ENCODE measurements at regions not wholly inside any gene's neighbourhood (a gene's known extent, or its start where the extent isn't known, plus 50 kb on each side); places are given as distances from the start of the nearest gene placed in this dataset.
"Not testable (repeated sequence)": the region's sequence is repeated elsewhere in the genome, so short reads cannot be mapped to it uniquely, and the experiment has no call there.

- DNase-seq = no peak
- no peaks in the 10 kb centered on the region for H3K36me3 Mint-ChIP-seq
- H3K27ac Mint-ChIP-seq = peak overlapping the region in 2 of 3 donors; percentile 46 to 75
- H3K27me3 ChIP-seq (ENCODE audit: control insufficient read depth, insufficient read depth, low read length) = no peaks in the 10 kb centered on the region
- H3K27me3 Mint-ChIP-seq = peaks cover 5% of the 10 kb centered on the region
- H3K9me3 ChIP-seq (ENCODE audit: control insufficient read depth in 2 of 2, low read length in 2 of 2) = no peaks in the 10 kb centered on the region
- no peak overlapping the region for H3K4me3 ChIP-seq (ENCODE audit: low read depth, low read length)
- no peak for ATAC-seq (ENCODE audit: low read depth in 2 of 2)
- peaks cover 6 to 31% (median 11%) of the 10 kb centered on the region in 4 donors for H3K4me1 Mint-ChIP-seq
- no peak overlapping the region for H3K27ac ChIP-seq (ENCODE audit: insufficient read depth, low read length, poor library complexity, severe bottlenecking)
- peaks cover 15% of the 10 kb centered on the region for H3K4me1 ChIP-seq (ENCODE audit: control insufficient read depth, insufficient read depth, low read length, poor library complexity, severe bottlenecking)
- H3K36me3 ChIP-seq (ENCODE audit: control insufficient read depth, insufficient read depth, low read length) = no peaks in the 10 kb centered on the region
- H3K4me3 Mint-ChIP-seq = no peak overlapping the region
- no peaks in the 10 kb centered on the region for H3K9me3 Mint-ChIP-seq
These were observed 80.8 kb downstream of the EOMES start for GRCh38 chr3:27641271-27641800.

- H3K27me3 Mint-ChIP-seq = peaks cover 5% of the 10 kb centered on the region
- peaks cover 6 to 31% (median 11%) of the 10 kb centered on the region in 4 donors for H3K4me1 Mint-ChIP-seq
- H3K27ac ChIP-seq (ENCODE audit: insufficient read depth, low read length, poor library complexity, severe bottlenecking) = peak overlapping the region; percentile 74
These were observed 82.9 kb downstream of the EOMES start for GRCh38 chr3:27639271-27639670.

GRCh38 chr3:27638594-27638993 is 83.5 kb downstream of the EOMES start:
- Histone ChIP-seq H3K4me1 (ENCODE audit: control insufficient read depth, insufficient read depth, low read length, poor library complexity, severe bottlenecking) (peaks cover 15% of the 10 kb centered on the region), H3K27ac (ENCODE audit: insufficient read depth, low read length, poor library complexity, severe bottlenecking) (peak overlapping the region; percentile 74), H3K27me3 (ENCODE audit: control insufficient read depth, insufficient read depth, low read length) (no peaks in the 10 kb centered on the region), H3K4me3 (ENCODE audit: low read depth, low read length) (no peak overlapping the region), H3K36me3 (ENCODE audit: control insufficient read depth, insufficient read depth, low read length) (no peaks in the 10 kb centered on the region), H3K9me3 (ENCODE audit: control insufficient read depth in 2 of 2, low read length in 2 of 2) (no peaks in the 10 kb centered on the region)
- DNase-seq = no peak
- ATAC-seq (ENCODE audit: low read depth in 2 of 2) = no peak
- Mint-ChIP-seq H3K36me3 (no peaks in the 10 kb centered on the region), H3K4me3 (no peak overlapping the region), H3K9me3 (no peaks in the 10 kb centered on the region), H3K27me3 (peaks cover 5% of the 10 kb centered on the region), H3K4me1 (peaks cover 9 to 34% (median 13%) of the 10 kb centered on the region in 4 donors), H3K27ac (no peak overlapping the region)

More at GRCh38 chr3:27639271-27639670, 82.9 kb downstream of the EOMES start:
- H3K27me3 ChIP-seq (ENCODE audit: control insufficient read depth, insufficient read depth, low read length) = no peaks in the 10 kb centered on the region
- no peaks in the 10 kb centered on the region for H3K9me3 ChIP-seq (ENCODE audit: control insufficient read depth in 2 of 2, low read length in 2 of 2)
- Mint-ChIP-seq H3K4me3 (peak overlapping the region; percentile 3 to 60 (median 50)), H3K36me3 (no peaks in the 10 kb centered on the region), H3K9me3 (no peaks in the 10 kb centered on the region), H3K27ac (peak overlapping the region; percentile 76 to 95 (median 91))
- H3K4me3 ChIP-seq (ENCODE audit: low read depth, low read length) = peak overlapping the region; percentile 70
- H3K4me1 ChIP-seq (ENCODE audit: control insufficient read depth, insufficient read depth, low read length, poor library complexity, severe bottlenecking) = peaks cover 15% of the 10 kb centered on the region
- DNase-seq = peak in 2 of 3 donors; percentile 60 to 83
- ATAC-seq (ENCODE audit: low read depth in 2 of 2) = peak; percentile 99
- H3K36me3 ChIP-seq (ENCODE audit: control insufficient read depth, insufficient read depth, low read length) = no peaks in the 10 kb centered on the region

DNA sequence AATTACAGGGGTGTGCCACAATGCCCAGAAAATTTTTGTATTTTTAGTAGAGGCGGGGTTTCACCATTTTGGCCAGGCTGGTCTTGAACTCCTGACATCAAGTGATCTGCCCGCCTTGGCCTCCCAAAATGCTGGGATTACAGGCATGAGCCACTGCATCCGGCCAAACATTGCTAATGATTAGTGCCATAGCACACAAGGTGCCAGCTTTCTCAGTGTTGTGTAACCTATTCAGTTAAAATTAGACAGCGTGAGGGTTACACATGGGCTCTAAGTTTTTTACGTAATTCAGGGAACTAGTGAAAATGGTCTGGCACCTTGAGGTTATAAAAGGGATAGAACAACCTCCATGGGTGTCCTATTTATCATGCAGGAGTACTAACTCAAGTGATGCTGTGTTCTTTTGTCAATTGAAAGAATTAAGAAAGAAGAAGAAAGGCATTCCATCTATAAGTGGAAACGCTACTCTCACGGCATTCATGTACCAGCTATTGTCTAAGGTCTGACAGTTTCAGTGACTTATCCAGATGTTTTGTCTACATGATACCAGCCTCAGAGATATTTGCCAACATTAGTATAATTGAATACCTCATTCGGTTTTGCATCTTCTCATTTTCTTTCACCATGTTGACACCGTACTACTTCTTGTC is 84.7 kb downstream of the EOMES start:
- Mint-ChIP-seq H3K9me3 (peaks cover 0 to 3% (median 0%) of the 10 kb centered on the region in 7 donors), H3K36me3 (no peaks in the 10 kb centered on the region), H3K27me3 (no peaks in the 10 kb centered on the region), H3K27ac (no peak overlapping the region), H3K4me1 (peaks cover 15 to 42% (median 21%) of the 10 kb centered on the region in 4 donors), H3K4me3 (no peak overlapping the region)
- DNase-seq (no peak), ATAC-seq (ENCODE audit: low read depth in 2 of 2) (no peak)
- Histone ChIP-seq H3K4me1 (ENCODE audit: control insufficient read depth, insufficient read depth, low read length, poor library complexity, severe bottlenecking) (peaks cover 15% of the 10 kb centered on the region), H3K27ac (ENCODE audit: insufficient read depth, low read length, poor library complexity, severe bottlenecking) (no peak overlapping the region), H3K4me3 (ENCODE audit: low read depth, low read length) (no peak overlapping the region), H3K27me3 (ENCODE audit: control insufficient read depth, insufficient read depth, low read length) (no peaks in the 10 kb centered on the region), H3K36me3 (ENCODE audit: control insufficient read depth, insufficient read depth, low read length) (no peaks in the 10 kb centered on the region), H3K9me3 (ENCODE audit: control insufficient read depth in 2 of 2, low read length in 2 of 2) (no peaks in the 10 kb centered on the region)

- not testable (repeated sequence) for H3K27me3 Mint-ChIP-seq; H3K27ac ChIP-seq (ENCODE audit: insufficient read depth, low read length, poor library complexity, severe bottlenecking); DNase-seq; H3K4me3 ChIP-seq (ENCODE audit: low read depth, low read length); H3K9me3 Mint-ChIP-seq; H3K36me3 Mint-ChIP-seq; H3K4me3 Mint-ChIP-seq; ATAC-seq (ENCODE audit: low read depth in 2 of 2); H3K9me3 ChIP-seq (ENCODE audit: control insufficient read depth in 2 of 2, low read length in 2 of 2); H3K36me3 ChIP-seq (ENCODE audit: control insufficient read depth, insufficient read depth, low read length); H3K27me3 ChIP-seq (ENCODE audit: control insufficient read depth, insufficient read depth, low read length); H3K27ac Mint-ChIP-seq
- peaks cover 18% of the 10 kb centered on the region for H3K4me1 ChIP-seq (ENCODE audit: control insufficient read depth, insufficient read depth, low read length, poor library complexity, severe bottlenecking)
- peaks cover 19 to 41% (median 24%) of the 10 kb centered on the region in 4 donors for H3K4me1 Mint-ChIP-seq
These were observed 87.1 kb downstream of the EOMES start for GRCh38 chr3:27635006-27635405.

DNA sequence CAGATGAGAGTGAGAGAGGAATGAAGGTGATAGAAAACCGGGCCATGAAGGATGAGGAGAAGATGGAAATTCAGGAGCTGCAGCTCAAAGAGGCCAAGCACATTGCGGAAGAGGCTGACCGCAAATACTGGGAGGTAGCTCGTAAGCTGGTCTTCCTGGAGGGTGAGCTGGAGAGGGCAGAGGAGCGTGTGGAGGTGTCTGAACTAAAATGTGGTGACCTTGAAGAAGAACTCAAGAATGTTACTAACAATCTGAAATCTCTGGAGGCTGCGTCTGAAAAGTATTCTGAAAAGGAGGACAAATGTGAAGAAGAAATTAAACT is 88.9 kb downstream of the EOMES start:
- H3K27ac ChIP-seq (ENCODE audit: insufficient read depth, low read length, poor library complexity, severe bottlenecking) = peak overlapping the region; percentile 57
- H3K9me3 Mint-ChIP-seq = peaks cover 0 to 3% (median 0%) of the 10 kb centered on the region in 7 donors
- peak in 1 of 3 donors; percentile 5 for DNase-seq
- H3K4me3 Mint-ChIP-seq = peak overlapping the region; percentile 90 to 99 (median 94)
- H3K4me3 ChIP-seq (ENCODE audit: low read depth, low read length) = peak overlapping the region; percentile 91
- no peaks in the 10 kb centered on the region for H3K27me3 ChIP-seq (ENCODE audit: control insufficient read depth, insufficient read depth, low read length)
- no peaks in the 10 kb centered on the region for H3K9me3 ChIP-seq (ENCODE audit: control insufficient read depth in 2 of 2, low read length in 2 of 2)
- no peaks in the 10 kb centered on the region for H3K36me3 ChIP-seq (ENCODE audit: control insufficient read depth, insufficient read depth, low read length)
- no peaks in the 10 kb centered on the region for H3K36me3 Mint-ChIP-seq
- peak overlapping the region; percentile 94 to 98 (median 95) for H3K27ac Mint-ChIP-seq
- peaks cover 19 to 30% (median 27%) of the 10 kb centered on the region in 4 donors for H3K4me1 Mint-ChIP-seq
- H3K4me1 ChIP-seq (ENCODE audit: control insufficient read depth, insufficient read depth, low read length, poor library complexity, severe bottlenecking) = peaks cover 8% of the 10 kb centered on the region
- H3K27me3 Mint-ChIP-seq = no peaks in the 10 kb centered on the region
- ATAC-seq (ENCODE audit: low read depth in 2 of 2) = peak; percentile 25 to 29

DNA sequence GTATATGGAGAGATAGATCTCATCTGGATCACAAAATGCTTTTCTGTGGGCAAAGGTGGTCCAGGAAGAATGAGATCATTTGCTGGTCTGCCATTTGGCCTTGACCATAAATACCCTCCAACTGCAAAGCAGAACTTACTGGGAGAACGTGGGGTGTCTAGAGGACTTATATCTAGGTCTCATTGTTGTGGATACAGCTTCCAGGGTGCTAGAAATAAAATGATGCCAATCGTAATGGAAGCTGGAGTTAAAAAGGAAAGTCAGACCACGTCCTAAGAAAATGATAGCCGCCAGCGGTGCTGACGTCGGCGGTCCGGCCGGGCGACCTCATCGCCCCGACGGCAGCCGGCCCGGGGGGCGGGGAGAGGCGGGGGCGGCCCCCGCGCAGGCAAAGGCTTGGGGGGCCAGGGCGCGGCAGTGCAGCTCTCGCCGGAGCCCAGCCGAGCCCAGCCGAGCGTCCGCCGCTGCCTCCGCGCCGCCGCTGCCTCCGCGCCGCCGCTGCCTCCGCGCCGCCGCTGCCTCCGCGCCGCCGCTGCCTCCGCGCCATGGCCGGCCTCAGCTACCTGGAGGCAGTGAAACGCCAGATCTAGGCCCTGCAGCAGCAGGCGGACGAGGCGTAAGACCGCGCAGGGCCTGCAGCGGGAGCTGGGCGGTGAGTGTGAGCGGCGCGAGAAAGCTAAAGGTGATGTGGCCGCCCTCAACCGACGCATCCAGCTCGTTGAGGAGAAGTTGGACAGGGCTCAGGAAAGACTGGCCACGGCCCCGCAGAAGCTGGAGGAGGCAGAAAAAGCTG is 89.5 kb downstream of the EOMES start:
- no peaks in the 10 kb centered on the region for H3K36me3 Mint-ChIP-seq
- H3K4me1 ChIP-seq (ENCODE audit: control insufficient read depth, insufficient read depth, low read length, poor library complexity, severe bottlenecking) = peaks cover 13% of the 10 kb centered on the region
- no peaks in the 10 kb centered on the region for H3K27me3 Mint-ChIP-seq
- peaks cover 0 to 3% (median 0%) of the 10 kb centered on the region in 7 donors for H3K9me3 Mint-ChIP-seq
- peak; percentile 18 to 60 (median 58) for DNase-seq
- H3K4me3 Mint-ChIP-seq = peak overlapping the region; percentile 90 to 99 (median 94)
- no peaks in the 10 kb centered on the region for H3K36me3 ChIP-seq (ENCODE audit: control insufficient read depth, insufficient read depth, low read length)
- H3K27ac ChIP-seq (ENCODE audit: insufficient read depth, low read length, poor library complexity, severe bottlenecking) = peak overlapping the region; percentile 57
- H3K27ac Mint-ChIP-seq = peak overlapping the region; percentile 94 to 98 (median 95)
- no peaks in the 10 kb centered on the region for H3K27me3 ChIP-seq (ENCODE audit: control insufficient read depth, insufficient read depth, low read length)
- H3K4me1 Mint-ChIP-seq = peaks cover 20 to 36% (median 30%) of the 10 kb centered on the region in 4 donors
- no peaks in the 10 kb centered on the region for H3K9me3 ChIP-seq (ENCODE audit: control insufficient read depth in 2 of 2, low read length in 2 of 2)
- peak overlapping the region; percentile 91 for H3K4me3 ChIP-seq (ENCODE audit: low read depth, low read length)
- ATAC-seq (ENCODE audit: low read depth in 2 of 2) = peak; percentile 79 to 80

All from CD4-positive, CD25-positive, alpha-beta regulatory T cell (primary cell).